ENCODE measurements at regions not wholly inside any gene's neighbourhood (a gene's known extent, or its start where the extent isn't known, plus 50 kb on each side); places are given as distances from the start of the nearest gene placed in this dataset.

DNA sequence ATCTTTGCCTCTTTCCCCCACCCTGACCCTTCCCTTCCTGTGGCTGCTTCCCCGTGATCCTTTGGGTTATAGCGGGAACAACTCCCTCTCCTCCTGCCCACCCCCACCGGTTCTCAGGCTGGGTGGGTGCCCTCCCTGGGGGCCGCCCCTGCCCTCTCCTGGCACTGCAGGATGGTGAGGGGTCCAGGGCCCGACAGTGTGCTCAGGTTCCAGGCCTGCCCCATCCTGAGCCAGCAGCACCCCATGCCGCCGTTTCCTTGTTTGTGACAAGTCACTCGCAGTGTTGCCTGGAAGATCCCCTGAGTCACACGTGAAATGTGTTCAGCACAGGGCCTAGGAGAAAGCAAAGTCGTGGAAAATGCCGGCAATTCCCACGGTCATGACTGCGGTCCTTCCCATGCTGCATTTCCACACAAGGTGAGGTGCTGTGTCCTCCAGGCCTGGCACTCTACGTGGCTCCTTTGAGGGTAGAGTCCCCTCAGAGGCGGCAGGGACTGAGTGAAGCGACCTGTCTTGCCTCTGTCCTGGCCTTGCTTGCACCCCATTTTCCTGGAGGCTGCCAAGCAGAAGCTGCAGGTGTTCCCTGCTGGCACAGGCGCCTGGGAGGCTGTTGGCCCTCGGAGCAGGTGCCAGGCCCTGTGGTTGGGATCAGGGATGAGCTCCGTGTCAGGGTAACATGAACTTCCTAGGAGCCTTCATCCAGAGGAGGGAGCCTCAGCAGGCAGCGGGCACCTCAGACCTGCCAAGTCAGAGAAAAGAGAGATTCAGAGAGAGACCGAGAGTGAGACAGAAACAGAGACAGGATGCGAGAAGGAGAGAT is 80.5 kb upstream of the LINC01488 start:
- peak overlapping the region in 1 of 2 experiments; percentile 88 for H3K18ac ChIP-seq (ENCODE audit: low read depth in 1 of 2, low read length in 2 of 2)
- no peaks in the 10 kb centered on the region for H3K79me1 ChIP-seq (replicated peaks; ENCODE audit: low read length, poor library complexity, severe bottlenecking)
- H4K8ac ChIP-seq (ENCODE audit: low read length), result no peak overlapping the region
- peak overlapping the region; percentile 3 for H4K91ac ChIP-seq (ENCODE audit: low read length)
- no peak overlapping the region for H2AFZ ChIP-seq (ENCODE audit: low read depth, low read length)
- 89% methylated on average over 22 of the region's 22 CpGs for WGBS
- peaks cover 15% of the 10 kb centered on the region for H3K9me3 ChIP-seq (ENCODE audit: control insufficient read depth, low read length)
- H3K14ac ChIP-seq (ENCODE audit: low read length in 2 of 2), result no peak overlapping the region
- H2AK5ac ChIP-seq (ENCODE audit: low read length, severe bottlenecking), result peak overlapping the region; percentile 20
- H2BK15ac ChIP-seq (ENCODE audit: low read depth, poor library complexity, severe bottlenecking), result peak overlapping the region; percentile 53
- no peak overlapping the region for H3K27ac ChIP-seq (ENCODE audit: low read length, poor library complexity, severe bottlenecking)
- H3K27me3 ChIP-seq (ENCODE audit: control insufficient read depth in 1 of 2, insufficient read depth in 1 of 2, low read length in 2 of 2), result peaks cover 0 to 4% of the 10 kb centered on the region in 2 experiments
- no peak overlapping the region for H3K4me3 ChIP-seq (ENCODE audit: insufficient read depth in 1 of 2, low read depth in 1 of 2, low read length in 2 of 2)
- peaks cover 24% of the 10 kb centered on the region for H3K4me1 ChIP-seq (ENCODE audit: control insufficient read depth, insufficient read depth, low read depth, low read length)
- H3K9ac ChIP-seq (ENCODE audit: low read length), result no peak overlapping the region
- no peaks in the 10 kb centered on the region for H3K36me3 ChIP-seq (ENCODE audit: control insufficient read depth in 1 of 2, insufficient read depth in 2 of 2, low read depth in 1 of 2, low read length in 2 of 2)
- no peak for DNase-seq
- no peak overlapping the region for H3K4me2 ChIP-seq (ENCODE audit: low read length, poor library complexity, severe bottlenecking)
- H3K23ac ChIP-seq (ENCODE audit: low read length in 2 of 2), result no peak overlapping the region
- no peak overlapping the region for H2BK120ac ChIP-seq (ENCODE audit: low read depth, low read length)
- peak overlapping the region; percentile 72 to 93 for H2BK12ac ChIP-seq (ENCODE audit: low read length in 2 of 2)
- no peak overlapping the region for H2BK5ac ChIP-seq (ENCODE audit: low read depth, low read length, poor library complexity, severe bottlenecking)
- peak overlapping the region in 1 of 2 experiments; percentile 39 for H3K4ac ChIP-seq (ENCODE audit: low read depth in 1 of 2, low read length in 2 of 2)

DNA sequence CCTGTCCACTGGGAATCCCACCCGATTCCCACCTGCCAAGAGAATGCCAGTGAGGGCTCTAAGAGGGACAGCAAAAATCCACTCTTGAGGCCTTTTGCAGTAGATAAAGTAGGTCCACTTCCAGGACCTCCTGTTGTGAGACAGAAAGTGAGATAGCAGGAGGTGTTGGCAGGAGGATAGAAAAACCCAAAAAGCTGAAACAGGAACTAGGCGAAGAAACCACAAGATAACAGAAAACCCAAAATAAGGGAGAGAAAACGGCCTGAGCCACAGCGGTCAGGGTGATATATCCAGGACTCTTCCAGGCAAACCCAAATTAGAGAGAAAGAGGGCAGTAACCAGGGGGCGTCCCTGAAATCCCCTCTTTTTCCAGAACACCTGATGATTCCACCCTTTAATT is 79.7 kb upstream of the LINC01488 start:
- no peak overlapping the region for H3K14ac ChIP-seq (ENCODE audit: low read length in 2 of 2)
- 85% methylated on average over 5 of the region's 5 CpGs for WGBS
- H3K9ac ChIP-seq (ENCODE audit: low read length), result no peak overlapping the region
- H3K9me3 ChIP-seq (ENCODE audit: control insufficient read depth, low read length), result peaks cover 15% of the 10 kb centered on the region
- H3K18ac ChIP-seq (ENCODE audit: low read depth in 1 of 2, low read length in 2 of 2), result no peak overlapping the region
- H3K4ac ChIP-seq (ENCODE audit: low read depth in 1 of 2, low read length in 2 of 2), result peak overlapping the region in 1 of 2 experiments; percentile 39
- no peak overlapping the region for H3K27ac ChIP-seq (ENCODE audit: low read length, poor library complexity, severe bottlenecking)
- no peak overlapping the region for H3K4me2 ChIP-seq (ENCODE audit: low read length, poor library complexity, severe bottlenecking)
- no peak for DNase-seq
- H3K36me3 ChIP-seq (ENCODE audit: control insufficient read depth in 1 of 2, insufficient read depth in 2 of 2, low read depth in 1 of 2, low read length in 2 of 2), result no peaks in the 10 kb centered on the region
- H3K4me1 ChIP-seq (ENCODE audit: control insufficient read depth, insufficient read depth, low read depth, low read length), result peaks cover 24% of the 10 kb centered on the region
- no peak overlapping the region for H2BK12ac ChIP-seq (ENCODE audit: low read length in 2 of 2)
- no peak overlapping the region for H2BK120ac ChIP-seq (ENCODE audit: low read depth, low read length)
- peak overlapping the region; percentile 15 for H2BK15ac ChIP-seq (ENCODE audit: low read depth, poor library complexity, severe bottlenecking)
- H2AK5ac ChIP-seq (ENCODE audit: low read length, severe bottlenecking), result no peak overlapping the region
- H3K23ac ChIP-seq (ENCODE audit: low read length in 2 of 2), result no peak overlapping the region
- no peak overlapping the region for H2AFZ ChIP-seq (ENCODE audit: low read depth, low read length)
- H4K91ac ChIP-seq (ENCODE audit: low read length), result peak overlapping the region; percentile 4
- no peak overlapping the region for H3K4me3 ChIP-seq (ENCODE audit: insufficient read depth in 1 of 2, low read depth in 1 of 2, low read length in 2 of 2)
- H3K27me3 ChIP-seq (ENCODE audit: control insufficient read depth in 1 of 2, insufficient read depth in 1 of 2, low read length in 2 of 2), result peaks cover 0 to 4% of the 10 kb centered on the region in 2 experiments
- no peak overlapping the region for H2BK5ac ChIP-seq (ENCODE audit: low read depth, low read length, poor library complexity, severe bottlenecking)
- no peak overlapping the region for H4K8ac ChIP-seq (ENCODE audit: low read length)
- H3K79me1 ChIP-seq (replicated peaks; ENCODE audit: low read length, poor library complexity, severe bottlenecking), result no peaks in the 10 kb centered on the region

DNA sequence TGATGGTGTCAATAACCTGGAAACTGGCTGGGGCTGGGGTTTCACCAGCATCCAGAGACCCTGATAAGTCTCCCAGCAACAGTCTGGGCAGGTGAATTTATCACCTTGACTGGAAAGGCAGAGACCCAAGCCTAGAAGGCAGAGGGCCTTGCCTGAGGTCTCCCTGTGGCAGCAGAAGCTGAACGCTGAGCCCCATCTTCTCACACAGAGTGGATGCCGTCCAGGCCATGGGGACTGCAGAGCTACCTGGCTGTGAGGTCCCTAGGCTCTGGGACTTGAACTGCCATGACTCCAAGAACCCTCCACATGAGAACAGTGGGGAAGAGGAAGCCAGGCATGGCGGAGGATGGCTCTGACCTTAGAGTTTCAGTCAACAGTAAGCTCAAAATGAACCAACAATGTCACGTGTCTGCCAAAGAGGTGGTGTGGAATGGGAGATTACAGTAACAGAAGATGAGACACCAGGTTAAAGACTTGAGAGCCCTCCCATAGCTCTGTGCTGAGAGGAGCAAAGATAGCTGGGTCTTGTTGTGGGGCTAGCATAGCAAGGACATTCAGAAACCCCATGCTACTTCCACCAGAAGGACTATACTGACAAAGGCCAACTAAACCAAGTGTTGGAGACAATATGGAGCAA is 79.1 kb upstream of the LINC01488 start:
- peak overlapping the region in 1 of 2 experiments; percentile 30 for H3K14ac ChIP-seq (ENCODE audit: low read length in 2 of 2)
- H2AK5ac ChIP-seq (ENCODE audit: low read length, severe bottlenecking), result no peak overlapping the region
- peak overlapping the region in 1 of 2 experiments; percentile 88 for H3K18ac ChIP-seq (ENCODE audit: low read depth in 1 of 2, low read length in 2 of 2)
- no peaks in the 10 kb centered on the region for H3K36me3 ChIP-seq (ENCODE audit: control insufficient read depth in 1 of 2, insufficient read depth in 2 of 2, low read depth in 1 of 2, low read length in 2 of 2)
- H3K4ac ChIP-seq (ENCODE audit: low read depth in 1 of 2, low read length in 2 of 2), result peak overlapping the region in 1 of 2 experiments; percentile 9
- no peak overlapping the region for H2AFZ ChIP-seq (ENCODE audit: low read depth, low read length)
- H2BK120ac ChIP-seq (ENCODE audit: low read depth, low read length), result peak overlapping the region; percentile 27
- peak overlapping the region in 1 of 2 experiments; percentile 3 for H3K23ac ChIP-seq (ENCODE audit: low read length in 2 of 2)
- H3K9ac ChIP-seq (ENCODE audit: low read length), result no peak overlapping the region
- H3K9me3 ChIP-seq (ENCODE audit: control insufficient read depth, low read length), result peaks cover 15% of the 10 kb centered on the region
- 48% methylated on average over 4 of the region's 4 CpGs for WGBS
- no peak overlapping the region for H3K4me2 ChIP-seq (ENCODE audit: low read length, poor library complexity, severe bottlenecking)
- H3K27me3 ChIP-seq (ENCODE audit: control insufficient read depth in 1 of 2, insufficient read depth in 1 of 2, low read length in 2 of 2), result peaks cover 0 to 4% of the 10 kb centered on the region in 2 experiments
- no peak overlapping the region for H2BK5ac ChIP-seq (ENCODE audit: low read depth, low read length, poor library complexity, severe bottlenecking)
- H2BK15ac ChIP-seq (ENCODE audit: low read depth, poor library complexity, severe bottlenecking), result no peak overlapping the region
- no peak overlapping the region for H4K8ac ChIP-seq (ENCODE audit: low read length)
- H3K27ac ChIP-seq (ENCODE audit: low read length, poor library complexity, severe bottlenecking), result no peak overlapping the region
- DNase-seq, result peak; percentile 72
- no peak overlapping the region for H3K4me3 ChIP-seq (ENCODE audit: insufficient read depth in 1 of 2, low read depth in 1 of 2, low read length in 2 of 2)
- no peaks in the 10 kb centered on the region for H3K79me1 ChIP-seq (replicated peaks; ENCODE audit: low read length, poor library complexity, severe bottlenecking)
- H4K91ac ChIP-seq (ENCODE audit: low read length), result peak overlapping the region; percentile 71
- peaks cover 24% of the 10 kb centered on the region for H3K4me1 ChIP-seq (ENCODE audit: control insufficient read depth, insufficient read depth, low read depth, low read length)
- peak overlapping the region; percentile 51 to 92 for H2BK12ac ChIP-seq (ENCODE audit: low read length in 2 of 2)

DNA sequence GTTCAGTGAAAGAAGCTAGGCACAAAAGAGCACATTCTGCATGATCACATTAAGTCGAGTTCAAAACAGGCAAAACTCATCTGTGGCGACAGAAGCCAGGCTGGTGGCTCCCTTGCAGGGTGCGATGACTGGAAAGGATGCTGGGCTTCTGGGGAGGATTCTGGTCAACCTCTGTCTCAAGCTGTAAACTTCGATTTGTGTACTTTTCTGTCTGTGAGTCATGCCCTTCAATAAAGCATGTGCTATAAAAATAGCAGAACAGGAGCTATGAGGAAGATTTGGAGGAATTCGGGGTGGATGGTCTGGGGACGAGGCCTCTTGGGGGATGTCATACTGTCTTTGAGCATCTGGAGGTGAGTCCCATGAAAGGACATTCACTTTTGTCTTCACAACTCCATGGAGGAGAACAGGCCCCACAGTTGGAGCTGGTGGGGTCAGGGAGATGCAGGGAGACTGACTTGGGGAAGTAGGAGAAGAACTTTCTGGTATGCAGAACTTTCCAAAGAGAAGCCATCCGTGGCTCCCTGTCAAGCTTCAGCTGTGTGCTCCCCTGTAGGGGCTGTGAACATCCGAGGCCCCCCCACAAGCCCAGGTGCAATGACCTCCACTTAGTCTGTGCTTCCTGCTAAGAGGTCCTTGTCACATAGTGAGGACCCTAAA is 77.8 kb upstream of the LINC01488 start:
- peak overlapping the region in 1 of 2 experiments; percentile 77 for H3K4ac ChIP-seq (ENCODE audit: low read depth in 1 of 2, low read length in 2 of 2)
- WGBS, result 25% methylated on average over 8 of the region's 8 CpGs
- peak overlapping the region; percentile 64 for H2BK120ac ChIP-seq (ENCODE audit: low read depth, low read length)

More for the DNA sequence above, 77.8 kb upstream of the LINC01488 start:
- Histone ChIP-seq H3K36me3 (ENCODE audit: control insufficient read depth in 1 of 2, insufficient read depth in 2 of 2, low read depth in 1 of 2, low read length in 2 of 2) (no peaks in the 10 kb centered on the region), H3K4me2 (ENCODE audit: low read length, poor library complexity, severe bottlenecking) (no peak overlapping the region), H2BK5ac (ENCODE audit: low read depth, low read length, poor library complexity, severe bottlenecking) (no peak overlapping the region), H3K27ac (ENCODE audit: low read length, poor library complexity, severe bottlenecking) (no peak overlapping the region), H3K4me1 (ENCODE audit: control insufficient read depth, insufficient read depth, low read depth, low read length) (peaks cover 21% of the 10 kb centered on the region), H3K18ac (ENCODE audit: low read depth in 1 of 2, low read length in 2 of 2) (peak overlapping the region; percentile 52), H3K14ac (ENCODE audit: low read length in 2 of 2) (no peak overlapping the region), H2BK12ac (ENCODE audit: low read length in 2 of 2) (peak overlapping the region in 1 of 2 experiments; percentile 25), H3K4me3 (ENCODE audit: insufficient read depth in 1 of 2, low read depth in 1 of 2, low read length in 2 of 2) (no peak overlapping the region), H3K79me1 (replicated peaks; ENCODE audit: low read length, poor library complexity, severe bottlenecking) (no peaks in the 10 kb centered on the region), H3K27me3 (ENCODE audit: control insufficient read depth in 1 of 2, insufficient read depth in 1 of 2, low read length in 2 of 2) (no peaks in the 10 kb centered on the region), H3K9me3 (ENCODE audit: control insufficient read depth, low read length) (peaks cover 15% of the 10 kb centered on the region), H2AFZ (ENCODE audit: low read depth, low read length) (no peak overlapping the region), H3K23ac (ENCODE audit: low read length in 2 of 2) (no peak overlapping the region), H2AK5ac (ENCODE audit: low read length, severe bottlenecking) (no peak overlapping the region), H2BK15ac (ENCODE audit: low read depth, poor library complexity, severe bottlenecking) (peak overlapping the region; percentile 94), H4K8ac (ENCODE audit: low read length) (peak overlapping the region; percentile 8), H3K9ac (ENCODE audit: low read length) (no peak overlapping the region), H4K91ac (ENCODE audit: low read length) (peak overlapping the region; percentile 77)
- peak; percentile 82 for DNase-seq

Measured in mesenchymal stem cell (in vitro differentiated cells and primary cell).